NB4 (cell line): ENCODE measurements at regions not wholly inside any gene's neighbourhood (a gene's known extent, or its start where the extent isn't known, plus 50 kb on each side); places are given as distances from the start of the nearest gene placed in this dataset.

ENCODE experiments used
- DNase-seq: peaks from one replicate; pipeline ENCODE4 v3.0.0; 2010; ENCODE audit warnings: low read depth
- H3K4me3 ChIP-seq: one replicate; pipeline ENCODE4 v1.5.1; 2011; ENCODE audit warnings: mild to moderate bottlenecking, low read depth, low read length, moderate library complexity
- MAX ChIP-seq: IDR thresholded peaks from 2 replicates; pipeline ENCODE4 v1.6.1; 2011; ENCODE audit warnings: low read depth, low read length
- MYC ChIP-seq: IDR thresholded peaks from 2 replicates; pipeline ENCODE4 v1.6.1; 2011; ENCODE audit warnings: low read depth, low read length
- POLR2A ChIP-seq: IDR thresholded peaks from 2 replicates; pipeline ENCODE4 v1.6.1; 2011; ENCODE audit warnings: mild to moderate bottlenecking; ENCODE audit not compliant: insufficient read length; ENCODE audit errors: extremely low read depth
- TF ChIP-seq, protein P1 (sequence below): IDR thresholded peaks from one replicate; pipeline ENCODE4 v1.5.1; 2012; ENCODE audit warnings: low read depth, low read length

DNA sequence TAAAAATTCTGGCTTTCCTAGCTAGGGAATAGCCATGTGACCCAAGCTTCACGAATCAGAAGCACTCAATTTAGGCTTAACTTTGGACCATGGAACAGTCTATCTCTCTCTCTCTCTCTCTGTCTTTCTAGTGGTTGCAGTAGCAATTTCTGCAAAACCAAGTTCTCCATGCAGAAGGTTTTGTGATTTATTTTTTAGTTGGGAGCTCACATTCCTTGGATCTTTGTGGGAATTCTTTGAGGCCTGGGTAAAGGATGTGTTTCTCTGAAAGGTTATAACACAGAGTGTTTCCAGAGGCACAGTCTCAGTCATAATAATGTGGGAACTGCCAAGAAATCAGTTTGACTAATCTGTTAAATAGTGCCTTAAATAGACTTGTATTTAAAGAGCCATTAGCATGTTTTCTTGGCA, 112.3 kb upstream of the COL11A1 start:
- H3K4me3 ChIP-seq, result no peak overlapping the region
- DNase-seq, result no peak
- TF ChIP-seq MYC, result no peak
- TF ChIP-seq POLR2A, result no peak
- TF ChIP-seq MAX, result no peak
- TF ChIP-seq, protein P1, sequence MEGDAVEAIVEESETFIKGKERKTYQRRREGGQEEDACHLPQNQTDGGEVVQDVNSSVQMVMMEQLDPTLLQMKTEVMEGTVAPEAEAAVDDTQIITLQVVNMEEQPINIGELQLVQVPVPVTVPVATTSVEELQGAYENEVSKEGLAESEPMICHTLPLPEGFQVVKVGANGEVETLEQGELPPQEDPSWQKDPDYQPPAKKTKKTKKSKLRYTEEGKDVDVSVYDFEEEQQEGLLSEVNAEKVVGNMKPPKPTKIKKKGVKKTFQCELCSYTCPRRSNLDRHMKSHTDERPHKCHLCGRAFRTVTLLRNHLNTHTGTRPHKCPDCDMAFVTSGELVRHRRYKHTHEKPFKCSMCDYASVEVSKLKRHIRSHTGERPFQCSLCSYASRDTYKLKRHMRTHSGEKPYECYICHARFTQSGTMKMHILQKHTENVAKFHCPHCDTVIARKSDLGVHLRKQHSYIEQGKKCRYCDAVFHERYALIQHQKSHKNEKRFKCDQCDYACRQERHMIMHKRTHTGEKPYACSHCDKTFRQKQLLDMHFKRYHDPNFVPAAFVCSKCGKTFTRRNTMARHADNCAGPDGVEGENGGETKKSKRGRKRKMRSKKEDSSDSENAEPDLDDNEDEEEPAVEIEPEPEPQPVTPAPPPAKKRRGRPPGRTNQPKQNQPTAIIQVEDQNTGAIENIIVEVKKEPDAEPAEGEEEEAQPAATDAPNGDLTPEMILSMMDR, result no peak

- DNase-seq, result no peak
- TF ChIP-seq, protein P1, result no peak
- no peak for TF ChIP-seq MAX
- TF ChIP-seq MYC, result no peak
- no peak for TF ChIP-seq POLR2A
- H3K4me3 ChIP-seq, result no peak overlapping the region
These were observed 110.5 kb upstream of the COL11A1 start for GRCh38 chr1:103218821-103219220.

DNA sequence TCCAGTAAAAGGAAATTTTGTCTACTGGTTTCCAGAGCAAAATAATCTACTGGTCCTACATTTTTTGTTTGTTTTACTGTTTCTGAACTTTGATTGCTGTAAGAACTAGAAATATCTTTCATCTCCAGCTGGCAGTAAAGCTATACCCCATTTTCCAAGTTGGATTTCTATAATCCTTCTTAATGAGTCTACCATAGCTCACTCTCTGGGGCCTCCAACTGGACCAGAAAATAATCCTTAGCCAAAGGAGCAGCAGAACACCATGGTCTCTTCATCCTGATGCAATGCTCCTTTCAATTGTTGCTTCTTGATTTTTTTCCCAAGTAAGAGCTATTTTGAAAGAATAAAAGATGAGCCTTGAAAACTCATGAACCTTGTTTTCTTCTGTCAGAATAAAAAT, 110.0 kb upstream of the COL11A1 start:
- TF ChIP-seq MAX (no peak), POLR2A (no peak), MYC (no peak)
- TF ChIP-seq, protein P1, result no peak
- no peak for DNase-seq
- no peak overlapping the region for H3K4me3 ChIP-seq

GRCh38 chr1:103211073-103211472, 102.8 kb upstream of the COL11A1 start:
- TF ChIP-seq MAX (no peak), POLR2A (no peak), MYC (no peak)
- TF ChIP-seq, protein P1, result no peak
- DNase-seq, result no peak

GRCh38 chr1:103208844-103209243, 100.5 kb upstream of the COL11A1 start:
- TF ChIP-seq, protein P1, result no peak
- no peak for TF ChIP-seq MAX
- TF ChIP-seq POLR2A, result no peak
- TF ChIP-seq MYC, result no peak
- no peak for DNase-seq
- H3K4me3 ChIP-seq, result no peak overlapping the region

More at GRCh38 chr1:103211073-103211472, 102.8 kb upstream of the COL11A1 start:
- no peak overlapping the region for H3K4me3 ChIP-seq

DNA sequence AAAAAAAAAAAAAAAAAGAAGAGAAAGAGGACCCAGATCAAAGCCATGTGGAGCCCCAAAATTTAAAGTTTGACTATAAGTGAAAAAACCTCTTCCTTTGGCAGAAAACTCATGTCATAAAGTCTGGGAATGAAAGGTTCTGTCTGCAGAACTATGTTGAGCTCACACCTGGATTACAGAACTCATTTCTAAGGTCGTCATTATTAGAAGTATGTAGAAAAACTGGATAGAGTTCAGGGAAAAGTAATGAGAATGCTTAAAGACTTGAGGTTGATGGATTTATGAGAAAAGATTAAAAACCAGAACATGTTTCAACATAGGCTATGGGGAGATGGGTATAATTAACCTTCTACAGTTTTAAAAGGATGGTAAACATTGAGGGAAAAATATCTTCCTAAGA, 90.7 kb upstream of the COL11A1 start:
- H3K4me3 ChIP-seq, result no peak overlapping the region
- TF ChIP-seq MAX (no peak), POLR2A (no peak), MYC (no peak)
- TF ChIP-seq, protein P1, result no peak
- DNase-seq, result no peak
